ENCODE measurements at regions not wholly inside any gene's neighbourhood (a gene's known extent, or its start where the extent isn't known, plus 50 kb on each side); places are given as distances from the start of the nearest gene placed in this dataset.

GRCh38 chr9:81815781-81816180 lies 112.4 kb upstream of the SPATA31D4 start:
- no peak for TF ChIP-seq ZNF274 (IDR thresholded peaks at IDR 0.05; ENCODE audit: low read depth, low read length)
- TF ChIP-seq SUZ12 (IDR thresholded peaks at IDR 0.05; ENCODE audit: extremely low read depth, insufficient read depth, insufficient read length), result no peak

All from NT2/D1 (cell line).